ENCODE measurements at regions not wholly inside any gene's neighbourhood (a gene's known extent, or its start where the extent isn't known, plus 50 kb on each side); places are given as distances from the start of the nearest gene placed in this dataset.

DNA sequence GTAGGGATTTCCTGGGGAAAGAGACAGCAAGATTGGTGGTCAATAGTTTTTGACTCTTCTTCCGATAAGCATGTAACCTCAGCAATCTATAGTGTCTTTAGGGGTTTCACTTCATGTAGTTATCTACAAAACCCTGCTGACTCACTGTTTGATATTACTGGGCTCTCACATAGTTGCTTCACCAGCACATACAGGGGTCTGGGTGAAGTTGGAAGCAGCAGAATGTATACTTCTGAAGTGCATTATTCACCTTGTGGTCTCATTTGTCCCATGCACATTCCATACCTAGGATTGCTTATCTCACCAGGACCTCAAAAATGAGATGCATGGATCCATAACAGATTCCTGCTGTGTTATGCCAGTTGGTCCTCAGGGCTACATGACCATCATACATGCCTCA is 280.0 kb downstream of the LRIG3 start:
- TF ChIP-seq CTCF (IDR thresholded peaks at IDR 0.05; ENCODE audit: control insufficient read depth, extremely low read depth, insufficient read depth): no peak
- H3K4me3 ChIP-seq (ENCODE audit: low read depth, low read length): no peak overlapping the region
- DNase-seq (ENCODE audit: low read depth): no peak

- no peak overlapping the region for H3K4me3 ChIP-seq (ENCODE audit: low read depth, low read length)
- TF ChIP-seq CTCF (IDR thresholded peaks at IDR 0.05; ENCODE audit: control insufficient read depth, extremely low read depth, insufficient read depth): no peak
- DNase-seq (ENCODE audit: low read depth): no peak
Observed at GRCh38 chr12:58645946-58646345, 274.4 kb downstream of the LRIG3 start.

GRCh38 chr12:58647495-58647894 is 272.8 kb downstream of the LRIG3 start:
- H3K4me3 ChIP-seq (ENCODE audit: low read depth, low read length): no peak overlapping the region
- no peak for DNase-seq (ENCODE audit: low read depth)
- no peak for TF ChIP-seq CTCF (IDR thresholded peaks at IDR 0.05; ENCODE audit: control insufficient read depth, extremely low read depth, insufficient read depth)

DNA sequence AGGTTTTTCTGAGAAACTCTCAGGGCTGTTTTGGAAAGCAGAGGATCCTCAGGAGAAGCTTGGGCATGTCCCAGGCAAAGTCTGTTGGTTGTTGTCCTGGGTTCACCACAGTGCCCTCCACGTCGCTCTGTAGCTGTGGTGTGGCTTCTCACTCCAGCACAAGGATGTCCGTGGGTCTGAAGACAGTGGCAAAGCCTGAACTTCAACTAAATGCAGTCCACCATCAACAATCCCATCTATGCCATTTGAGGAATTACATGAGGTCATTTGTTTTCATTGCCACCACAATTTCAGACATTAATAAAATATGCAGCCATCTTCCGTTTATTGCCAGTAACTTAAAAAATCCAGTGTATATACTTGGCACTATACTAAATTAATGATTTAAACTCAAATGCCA is 272.1 kb downstream of the LRIG3 start:
- H3K4me3 ChIP-seq (ENCODE audit: low read depth, low read length): no peak overlapping the region
- DNase-seq (ENCODE audit: low read depth): no peak
- TF ChIP-seq CTCF (IDR thresholded peaks at IDR 0.05; ENCODE audit: control insufficient read depth, extremely low read depth, insufficient read depth): no peak

DNA sequence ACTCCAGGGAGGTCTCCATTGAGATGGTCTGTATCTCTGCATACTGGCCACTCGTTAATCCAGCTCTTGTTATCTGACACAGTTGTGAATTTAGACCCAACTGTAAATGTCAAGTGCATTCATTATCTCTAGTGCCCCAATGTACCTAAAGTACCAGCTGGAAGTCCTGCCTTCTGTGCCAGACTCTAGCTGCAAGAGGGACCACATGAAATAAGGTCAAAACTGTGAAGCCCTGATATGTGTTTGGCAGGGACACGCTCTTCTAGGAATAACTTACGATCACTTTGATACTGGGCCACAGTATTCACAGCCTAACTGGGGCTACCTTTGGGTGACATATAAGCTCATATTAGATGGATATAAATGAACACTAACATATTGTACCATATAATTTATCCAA is 268.5 kb downstream of the LRIG3 start:
- DNase-seq (ENCODE audit: low read depth): no peak
- H3K4me3 ChIP-seq (ENCODE audit: low read depth, low read length): no peak overlapping the region
- no peak for TF ChIP-seq CTCF (IDR thresholded peaks at IDR 0.05; ENCODE audit: control insufficient read depth, extremely low read depth, insufficient read depth)

- no peak for DNase-seq (ENCODE audit: low read depth)
- H3K4me3 ChIP-seq (ENCODE audit: low read depth, low read length): no peak overlapping the region
- no peak for TF ChIP-seq CTCF (IDR thresholded peaks at IDR 0.05; ENCODE audit: control insufficient read depth, extremely low read depth, insufficient read depth)
Observed at GRCh38 chr12:58654021-58654420, 266.3 kb downstream of the LRIG3 start.

DNA sequence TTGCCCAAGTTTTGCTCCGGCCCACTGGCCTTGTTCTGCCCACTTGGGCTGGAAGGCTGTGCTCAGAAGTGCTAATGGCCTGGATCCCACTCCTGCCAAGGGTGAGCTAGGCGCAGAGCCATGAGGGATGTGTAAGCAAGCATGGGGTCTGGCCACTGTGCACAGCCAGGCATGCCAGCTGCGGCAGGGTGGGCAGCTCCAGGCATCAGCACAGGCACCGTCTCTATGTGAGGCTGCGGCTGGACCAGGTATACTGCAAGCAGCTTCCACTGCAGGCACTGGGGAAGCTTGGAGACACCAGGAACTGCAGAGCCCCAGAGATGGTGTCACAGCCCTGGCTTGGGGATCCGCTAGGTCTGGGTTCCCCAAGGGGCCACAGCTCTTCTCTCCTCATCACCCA is 264.9 kb downstream of the LRIG3 start:
- DNase-seq (ENCODE audit: low read depth): no peak
- no peak for TF ChIP-seq CTCF (IDR thresholded peaks at IDR 0.05; ENCODE audit: control insufficient read depth, extremely low read depth, insufficient read depth)

More for the DNA sequence above, 264.9 kb downstream of the LRIG3 start:
- no peak overlapping the region for H3K4me3 ChIP-seq (ENCODE audit: low read depth, low read length)
